NCI-H2196 (cell line): ENCODE measurements at regions not wholly inside any gene's neighbourhood (a gene's known extent, or its start where the extent isn't known, plus 50 kb on each side); places are given as distances from the start of the nearest gene placed in this dataset.

Experiments used
- DNase-seq: peaks from one replicate; lab custom pipeline; 2025; ENCODE audit not compliant: unreplicated experiment; lab: John Stamatoyannopoulos, UW

GRCh38 chr4:17120761-17121160 is 222.3 kb upstream of the LDB2 start:
- DNase-seq = no peak

DNA sequence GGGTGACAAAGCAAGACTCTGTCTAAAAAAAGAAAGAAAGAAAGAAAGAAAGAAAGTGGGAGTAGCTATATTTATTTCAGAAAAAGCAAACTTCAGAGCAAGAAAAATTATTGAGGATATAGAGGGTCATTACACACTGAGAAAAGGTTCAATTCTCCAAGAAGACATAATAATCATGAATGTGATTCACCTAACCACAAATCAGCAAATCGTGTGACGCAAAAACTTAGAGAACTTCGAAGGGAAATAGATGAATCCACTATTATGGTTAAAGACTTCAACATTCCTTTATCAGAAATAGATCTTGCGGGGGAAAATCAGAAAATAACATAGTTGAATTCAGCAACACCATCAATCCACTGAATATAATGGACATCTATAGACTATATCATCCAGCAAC is 219.3 kb upstream of the LDB2 start:
- DNase-seq = no peak

DNA sequence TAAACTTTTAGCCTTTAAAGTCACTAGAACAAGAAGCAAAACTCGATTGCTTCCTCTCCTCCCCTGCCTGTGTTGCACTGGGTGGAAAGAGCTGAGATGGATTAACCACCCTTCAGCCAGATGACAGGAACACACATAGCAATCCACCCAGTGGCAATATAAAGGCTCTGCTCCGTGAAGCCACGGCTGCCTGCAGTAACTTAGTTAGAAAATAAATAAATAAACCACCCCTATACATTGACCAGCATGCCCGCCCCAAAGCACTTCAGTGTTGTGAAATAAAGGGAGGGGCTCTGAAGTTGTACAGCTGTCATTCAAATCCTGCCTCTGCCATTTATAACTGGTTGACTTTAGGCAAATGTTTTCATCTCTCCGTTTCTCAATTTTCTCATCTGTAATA is 217.1 kb upstream of the LDB2 start:
- DNase-seq = no peak

DNA sequence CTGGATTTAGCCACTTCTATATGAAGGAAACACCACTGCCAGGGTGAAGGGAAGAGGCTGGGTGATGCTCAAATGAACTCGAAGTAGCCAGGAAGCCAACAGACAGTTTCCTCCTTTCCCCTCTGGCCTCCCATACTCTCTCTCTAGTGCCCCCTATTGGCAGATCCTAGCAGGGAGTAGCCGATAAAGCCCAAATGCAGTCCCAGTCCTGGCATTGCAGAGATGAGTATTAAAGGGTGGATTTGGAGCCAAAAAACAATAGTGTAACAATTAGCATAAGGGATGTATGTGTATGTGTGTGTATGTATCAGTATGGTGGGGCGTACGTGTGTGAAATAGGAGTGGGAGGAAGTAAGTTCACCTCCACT is 213.8 kb upstream of the LDB2 start:
- DNase-seq = no peak

DNA sequence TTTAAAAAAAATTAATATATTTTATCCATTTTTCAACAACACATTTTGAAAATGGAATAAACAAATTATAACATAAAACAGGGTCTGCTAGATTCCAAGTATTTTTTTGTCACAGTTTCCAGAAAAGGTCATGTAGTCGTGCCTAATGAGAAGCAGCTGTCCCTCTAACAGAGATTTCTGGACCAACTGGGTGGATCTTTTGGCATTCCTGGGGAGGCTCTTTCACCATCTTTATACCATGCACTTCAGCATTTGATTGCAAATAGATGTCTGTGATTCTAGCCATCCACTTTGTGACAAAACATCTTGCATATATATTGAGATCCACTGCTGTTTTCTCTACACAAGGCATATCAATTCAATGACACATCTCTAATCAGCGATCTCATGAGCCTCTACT is 210.7 kb upstream of the LDB2 start:
- no peak for DNase-seq

DNA sequence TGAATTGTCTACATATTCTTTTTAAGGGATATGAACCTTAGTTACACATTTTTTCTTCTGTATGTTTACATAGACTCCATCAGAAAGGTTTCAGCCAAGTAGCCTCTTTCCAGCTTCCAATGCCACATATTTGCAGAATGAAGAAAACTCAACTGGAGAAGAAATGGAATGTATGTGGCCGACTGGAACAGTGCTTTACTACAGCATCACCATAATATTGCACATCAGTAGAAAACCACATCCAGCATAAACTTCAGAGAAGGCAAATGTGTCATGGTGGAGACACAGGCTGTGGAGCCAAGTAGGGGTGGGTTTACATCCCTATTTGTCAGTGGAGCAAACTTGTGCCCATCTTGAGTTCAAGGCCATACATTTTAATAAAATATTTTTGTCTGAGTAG is 204.8 kb upstream of the LDB2 start:
- no peak for DNase-seq

DNA sequence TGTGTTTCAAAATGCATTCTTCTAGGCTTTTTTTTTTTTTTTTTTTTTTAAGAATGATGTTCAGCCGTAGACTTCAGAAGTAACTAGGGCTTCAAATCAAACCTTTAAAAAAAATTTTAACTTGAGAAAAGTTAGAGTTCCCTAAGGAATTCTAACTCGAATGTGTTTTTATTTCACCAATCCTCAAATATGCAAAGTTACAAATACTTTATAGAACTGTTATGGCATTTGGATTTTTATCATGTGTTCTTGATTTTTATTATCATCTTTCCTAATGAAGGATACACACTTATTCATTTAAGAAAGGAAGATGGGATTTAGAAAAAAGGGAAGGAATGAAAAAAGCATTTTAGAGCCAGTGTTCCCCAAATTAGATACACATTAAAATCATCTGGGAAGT is 200.6 kb upstream of the LDB2 start:
- DNase-seq = no peak

DNA sequence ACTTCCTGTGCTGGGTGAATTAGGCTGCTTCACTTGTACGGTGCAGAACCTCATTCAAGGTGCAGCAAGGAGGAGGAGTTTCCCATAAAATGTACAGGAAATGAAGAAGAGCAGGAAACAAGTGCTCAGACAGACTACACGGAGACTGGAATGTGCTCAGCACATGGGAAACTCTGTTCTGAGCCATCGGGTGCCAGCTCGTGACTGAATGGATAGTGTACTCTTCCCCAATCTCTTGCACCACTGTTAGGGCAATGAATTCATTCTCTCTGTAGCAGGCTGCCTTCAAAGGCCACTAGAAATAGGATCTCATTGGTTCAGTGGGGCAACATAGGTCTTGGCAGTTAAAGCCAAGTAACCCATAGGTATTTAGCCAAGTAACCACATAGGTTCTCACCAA is 200.0 kb upstream of the LDB2 start:
- no peak for DNase-seq

- DNase-seq = no peak
Observed at GRCh38 chr4:17097362-17097761, 198.9 kb upstream of the LDB2 start.

GRCh38 chr4:17096692-17097091 is 198.2 kb upstream of the LDB2 start:
- DNase-seq = no peak

DNA sequence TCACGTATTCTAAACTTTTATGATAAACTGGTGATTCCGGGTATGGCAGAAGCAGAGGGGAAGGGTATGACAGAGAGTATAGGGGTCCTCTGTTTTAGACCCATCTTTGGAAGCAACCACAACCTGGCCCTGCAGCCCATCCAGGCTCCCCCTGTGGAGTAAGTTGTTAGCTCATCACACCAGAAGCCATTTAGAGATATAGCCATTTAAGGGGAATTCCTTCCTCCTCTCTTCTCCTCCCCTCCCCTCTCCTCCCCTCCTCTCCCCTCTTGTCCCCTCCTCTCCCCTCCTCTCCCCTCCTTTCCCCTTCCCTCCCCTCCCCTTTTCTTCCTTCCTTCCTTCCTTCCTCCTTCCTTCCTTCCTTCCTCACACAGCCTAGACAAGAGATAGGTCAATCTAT is 197.3 kb upstream of the LDB2 start:
- DNase-seq = no peak

- DNase-seq = no peak
Observed at GRCh38 chr4:17094876-17095210, 196.4 kb upstream of the LDB2 start.

GRCh38 chr4:17094159-17094875 is 195.9 kb upstream of the LDB2 start:
- no peak for DNase-seq

DNA sequence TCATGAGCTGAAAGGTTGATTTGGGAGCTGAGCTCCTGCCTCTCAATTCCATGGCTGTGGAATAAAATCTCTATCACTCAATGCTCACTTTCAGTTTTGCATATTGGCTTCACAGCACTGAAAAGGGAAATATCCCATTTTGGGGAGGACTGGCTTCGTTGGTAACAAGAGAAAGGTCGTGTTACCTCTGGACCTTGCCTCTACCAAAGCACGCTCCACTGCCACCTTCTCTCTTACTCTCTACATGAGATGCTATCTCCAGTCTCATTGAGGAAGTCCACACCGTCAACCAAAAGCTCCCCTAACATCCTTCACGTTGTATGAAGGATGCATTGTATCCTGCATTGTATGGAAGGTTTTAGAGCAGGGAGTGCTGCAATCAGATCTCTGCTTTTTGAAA is 195.0 kb upstream of the LDB2 start:
- no peak for DNase-seq

GRCh38 chr4:17092736-17093437 is 194.4 kb upstream of the LDB2 start:
- no peak for DNase-seq

- no peak for DNase-seq
Observed at GRCh38 chr4:17091104-17091503, 192.7 kb upstream of the LDB2 start.

DNA sequence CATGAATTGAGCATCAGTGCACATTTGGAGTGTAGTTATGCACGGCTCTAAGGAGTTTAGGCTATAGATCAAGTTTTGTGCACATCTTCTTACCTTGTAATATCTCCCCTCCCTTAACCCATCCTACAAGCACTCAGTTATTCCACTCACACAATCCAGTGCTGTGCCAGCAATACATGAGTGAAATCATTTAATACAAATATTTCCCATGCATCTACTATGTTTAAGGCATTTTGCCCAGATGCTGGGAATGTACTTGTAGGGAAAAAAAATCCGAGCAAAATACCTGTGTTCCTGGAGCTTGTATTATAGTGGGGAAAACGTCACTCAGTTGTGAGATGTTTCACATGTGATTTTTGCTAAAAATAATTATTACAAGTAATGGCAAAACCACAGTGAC is 191.6 kb upstream of the LDB2 start:
- no peak for DNase-seq

DNA sequence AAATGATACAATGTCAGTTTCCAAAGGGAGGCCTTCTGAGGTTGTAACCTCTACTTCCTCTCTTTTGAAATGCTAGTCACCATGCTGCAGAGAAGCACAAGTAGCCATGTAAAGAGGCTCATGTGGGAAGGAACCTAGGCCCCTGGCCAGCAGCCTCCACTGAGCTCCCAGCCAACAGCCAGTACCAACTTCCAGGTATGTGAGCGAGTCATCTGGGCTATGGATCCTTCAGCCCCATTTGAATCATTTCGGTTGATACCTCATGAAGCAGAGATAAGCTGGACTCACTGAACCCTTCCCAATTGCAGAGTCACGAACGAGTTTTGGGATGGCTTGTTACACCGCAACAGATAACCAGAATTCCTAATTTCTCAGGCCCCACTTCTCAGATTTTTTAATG is 187.0 kb upstream of the LDB2 start:
- DNase-seq = no peak

- no peak for DNase-seq
Observed at GRCh38 chr4:17082186-17082585, 183.7 kb upstream of the LDB2 start.

- no peak for DNase-seq
Observed at GRCh38 chr4:17081179-17081578, 182.7 kb upstream of the LDB2 start.

- DNase-seq = no peak
Observed at GRCh38 chr4:17077105-17077504, 178.7 kb upstream of the LDB2 start.

DNA sequence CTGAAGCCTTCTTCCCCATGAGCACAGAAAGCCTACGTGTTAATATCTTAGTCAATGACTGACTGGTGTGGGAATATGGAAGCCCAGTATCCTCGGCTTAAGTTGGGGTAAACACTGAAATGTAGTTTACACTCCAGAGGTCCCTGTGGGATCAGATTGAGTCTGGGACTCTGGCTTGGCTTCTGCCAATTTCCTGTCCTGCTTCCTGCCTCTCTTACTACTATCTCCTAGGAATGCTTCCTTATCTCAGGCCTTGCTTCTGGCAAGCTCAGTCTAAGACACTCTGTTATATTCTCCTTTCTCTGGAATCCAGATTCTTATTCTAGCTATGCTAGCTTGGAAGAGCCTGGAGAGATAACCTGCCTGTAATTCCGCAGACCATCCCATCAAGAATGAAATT is 174.0 kb upstream of the LDB2 start:
- DNase-seq = no peak

GRCh38 chr4:17068891-17069290 is 170.4 kb upstream of the LDB2 start:
- DNase-seq = no peak
